H1 (cell line): ENCODE measurements at regions not wholly inside any gene's neighbourhood (a gene's known extent, or its start where the extent isn't known, plus 50 kb on each side); places are given as distances from the start of the nearest gene placed in this dataset.

Experiments used
- CTCF ChIA-PET: fragments of 300-600 bp; sonication (Branson Sonifier 250); formaldehyde crosslinking; loops from one replicate; lab custom pipeline; 2021; ENCODE audit not compliant: partially characterized antibody; lab: Charles Lee
- POLR2A ChIA-PET: fragments of 300-600 bp; sonication (Branson Sonifier 250); formaldehyde crosslinking; loops from one replicate; lab custom pipeline; 2021; ENCODE audit warnings: inconsistent platforms; ENCODE audit not compliant: partially characterized antibody; lab: Charles Lee
- DNase-seq, 2 experiments: peaks; one replicate each; pipeline versions ENCODE4 v3.0.0 to v3.0.0-alpha.2; 2010 to 2022; ENCODE audit warnings: low spot score in 2 of 2, low read depth in 1 of 2, mixed read lengths in 1 of 2
- FAIRE-seq: peaks from 2 replicates; lab custom pipeline; 2011; peaks lifted over from hg19 to GRCh38; lab: Jason Lieb, UNC
- H2AFZ ChIP-seq: 2 replicates; pipeline ENCODE4 v1.8.1; 2012; ENCODE audit warnings: low read length, inconsistent platforms
- H2AK5ac ChIP-seq: 2 replicates; pipeline ENCODE4 v1.6.1; 2013; ENCODE audit warnings: low read depth, low read length
- H2BK120ac ChIP-seq: replicated peaks from 2 replicates; pipeline ENCODE3; 2013; ENCODE audit warnings: low read depth, low read length, inconsistent platforms
- H2BK12ac ChIP-seq: 2 replicates; pipeline ENCODE4 v1.6.1; 2013; ENCODE audit warnings: low read depth, low read length
- H2BK15ac ChIP-seq: 2 replicates; pipeline ENCODE4 v1.6.1; 2013; ENCODE audit warnings: low read length
- H2BK20ac ChIP-seq: 2 replicates; pipeline ENCODE4 v1.6.1; 2013; ENCODE audit warnings: low read length
- H2BK5ac ChIP-seq: 2 replicates; pipeline ENCODE4 v1.6.1; 2013; ENCODE audit warnings: low read depth, low read length
- H3K14ac ChIP-seq: 2 replicates; pipeline ENCODE4 v1.6.1; 2013; ENCODE audit warnings: inconsistent platforms; ENCODE audit not compliant: insufficient read length
- H3K18ac ChIP-seq: 2 replicates; pipeline ENCODE4 v1.6.1; 2013; ENCODE audit warnings: low read length; ENCODE audit errors: extremely low read depth
- H3K23ac ChIP-seq: 2 replicates; pipeline ENCODE4 v1.6.1; 2013; ENCODE audit warnings: inconsistent platforms; ENCODE audit not compliant: insufficient read length
- H3K23me2 ChIP-seq: 2 replicates; pipeline ENCODE4 v1.6.1; 2013; ENCODE audit warnings: low read depth, low read length
- H3K27ac ChIP-seq: 2 replicates; pipeline ENCODE4 v1.6.1; 2011; ENCODE audit warnings: low read depth, low read length, inconsistent platforms
- H3K27me3 ChIP-seq, 4 experiments: replicated peaks in 1 of 4; 1 replicate in 1 of 4; 2 replicates in 3 of 4; pipeline versions ENCODE4 v1.6.1 to v1.8.1; 2011 to 2013; ENCODE audit warnings: low read length in 3 of 4, mild to moderate bottlenecking in 3 of 4, inconsistent platforms in 2 of 4, mixed read lengths in 2 of 4, moderate library complexity in 1 of 4; ENCODE audit not compliant: control insufficient read depth in 3 of 4, insufficient read depth in 3 of 4; ENCODE audit errors: extremely low read depth in 1 of 4
- H3K36me3 ChIP-seq, 4 experiments: 2 replicates each; pipeline versions ENCODE4 v1.6.1 to v1.8.1; 2011 to 2013; ENCODE audit warnings: mild to moderate bottlenecking in 4 of 4, low read length in 3 of 4, moderate library complexity in 2 of 4, control low read depth in 1 of 4, inconsistent platforms in 1 of 4; ENCODE audit not compliant: insufficient read depth in 4 of 4, control insufficient read depth in 2 of 4
- H3K4ac ChIP-seq: replicated peaks from 2 replicates; pipeline ENCODE3; 2013; ENCODE audit warnings: low read length, low read depth, mixed read lengths, inconsistent platforms; ENCODE audit not compliant: insufficient read length
- H3K4me1 ChIP-seq, 4 experiments: replicated peaks in 1 of 4; 1 replicate in 1 of 4; 2 replicates in 3 of 4; pipeline versions ENCODE4 v1.6.1 to v1.8.1; 2011 to 2013; ENCODE audit warnings: low read length in 3 of 4, inconsistent platforms in 2 of 4, mixed read lengths in 1 of 4; ENCODE audit not compliant: insufficient read depth in 4 of 4, control insufficient read depth in 3 of 4
- H3K4me2 ChIP-seq, 2 experiments: 2 replicates each; pipeline versions ENCODE4 v1.6.1 to v1.8.1; 2011 to 2013; ENCODE audit warnings: low read depth in 2 of 2, low read length in 2 of 2, control low read depth in 1 of 2, inconsistent platforms in 1 of 2, mild to moderate bottlenecking in 1 of 2; ENCODE audit not compliant: insufficient read depth in 1 of 2
- H3K4me3 ChIP-seq, 4 experiments: fragments of 200-600, 300-600 bp in 1 of 4; sonication (generic), shearing (Covaris generic), sonication (Bioruptor Twin) in 1 of 4; 2 replicates each; pipeline versions ENCODE4 v1.5.1 to v1.8.1; 2011 to 2016; ENCODE audit warnings: low read length in 4 of 4, low read depth in 3 of 4, control low read depth in 2 of 4, inconsistent platforms in 2 of 4, mild to moderate bottlenecking in 2 of 4, mixed read lengths in 1 of 4, moderate library complexity in 1 of 4; ENCODE audit not compliant: insufficient read depth in 2 of 4; ENCODE audit errors: extremely low read depth in 1 of 4
- H3K56ac ChIP-seq: replicated peaks from 2 replicates; pipeline ENCODE3; 2013; ENCODE audit warnings: low read depth, mild to moderate bottlenecking, mixed read lengths, low read length, inconsistent platforms; ENCODE audit not compliant: insufficient read length
- H3K79me1 ChIP-seq: 2 replicates; pipeline ENCODE4 v1.6.1; 2013; ENCODE audit warnings: low read depth, low read length, control low read depth
- H3K79me2 ChIP-seq, 2 experiments: 2 replicates each; pipeline versions ENCODE4 v1.6.1 to v1.8.1; 2012 to 2013; ENCODE audit warnings: low read length in 2 of 2, mild to moderate bottlenecking in 2 of 2, inconsistent platforms in 1 of 2; ENCODE audit not compliant: insufficient read depth in 2 of 2, control insufficient read depth in 1 of 2
- H3K9ac ChIP-seq, 4 experiments: replicated peaks in 1 of 4; 1 replicate in 1 of 4; 2 replicates in 3 of 4; pipeline versions ENCODE4 v1.6.1 to v1.8.1; 2011 to 2013; ENCODE audit warnings: low read depth in 3 of 4, low read length in 3 of 4, control low read depth in 2 of 4, mild to moderate bottlenecking in 2 of 4, moderate library complexity in 2 of 4, inconsistent platforms in 1 of 4; ENCODE audit errors: extremely low read depth in 1 of 4
- H3K9me3 ChIP-seq, 2 experiments: 2 replicates each; pipeline versions ENCODE4 v1.6.1 to v1.8.1; 2012 to 2013; ENCODE audit warnings: mild to moderate bottlenecking in 2 of 2, moderate library complexity in 2 of 2, control low read depth in 1 of 2, inconsistent platforms in 1 of 2, low read depth in 1 of 2, low read length in 1 of 2, mixed read lengths in 1 of 2; ENCODE audit not compliant: insufficient read depth in 2 of 2
- H4K20me1 ChIP-seq, 2 experiments: replicated peaks in 1 of 2; 2 replicates each; pipeline versions ENCODE3 to v1.8.1; 2011 to 2013; ENCODE audit warnings: inconsistent platforms in 2 of 2, low read length in 2 of 2, mild to moderate bottlenecking in 1 of 2; ENCODE audit not compliant: insufficient read depth in 2 of 2, control insufficient read depth in 1 of 2
- H4K5ac ChIP-seq: 2 replicates; pipeline ENCODE4 v1.6.1; 2013; ENCODE audit warnings: low read length, low read depth, mixed read lengths, inconsistent platforms; ENCODE audit not compliant: insufficient read length
- H4K8ac ChIP-seq: 2 replicates; pipeline ENCODE4 v1.8.0; 2013; ENCODE audit warnings: mild to moderate bottlenecking, moderate library complexity, low read length, inconsistent platforms; ENCODE audit not compliant: insufficient read depth; ENCODE audit errors: extremely low read depth
- H4K91ac ChIP-seq: replicated peaks from 2 replicates; pipeline ENCODE3; 2013; ENCODE audit warnings: low read length, mixed read lengths, inconsistent platforms; ENCODE audit not compliant: insufficient read length
- BCL11A ChIP-seq, 2 experiments: IDR thresholded peaks; one replicate each; pipeline ENCODE4 v1.6.1; 2011; ENCODE audit warnings: low read depth in 2 of 2, low read length in 2 of 2, mild to moderate bottlenecking in 2 of 2
- RAD21 ChIP-seq, 2 experiments: IDR thresholded peaks in 1 of 2; conservative IDR thresholded peaks in 1 of 2; 2 replicates each; pipeline ENCODE4 v1.6.1; 2011; ENCODE audit warnings: low read depth in 2 of 2, low read length in 2 of 2, improper control_type of control experiment in 1 of 2, inconsistent platforms in 1 of 2, mild to moderate bottlenecking in 1 of 2, moderate library complexity in 1 of 2
- TAF1 ChIP-seq: IDR thresholded peaks from 2 replicates; pipeline ENCODE4 v1.6.1; 2011; ENCODE audit warnings: mild to moderate bottlenecking, low read depth, low read length
- WGBS, 2 experiments: shearing (Covaris generic) in 1 of 2; methylation state at CpG; one replicate each; pipeline versions ENCODE4 v1.1.6 to v1.1.7; 2013 to 2015; ENCODE audit warnings: low lambda C conversion rate in 2 of 2, mixed read lengths in 2 of 2, inconsistent platforms in 1 of 2, low coverage in 1 of 2, missing lambda C conversion rate in 1 of 2; ENCODE audit not compliant: insufficient replicate concordance in 2 of 2, insufficient coverage in 1 of 2, insufficient read length in 1 of 2; ENCODE audit errors: extremely low coverage in 1 of 2, missing lambda C conversion rate in 1 of 2; 5-methylcytosine and 5-hydroxymethylcytosine counted together

GRCh38 chr4:130608121-130608520 is 1512.2 kb downstream of the C4orf33 start:
- POLR2A ChIA-PET, result no interaction called here
- Histone ChIP-seq H3K9ac (no peak overlapping the region), H4K5ac (no peak overlapping the region), H3K4me3 (no peak overlapping the region), H2AK5ac (no peak overlapping the region), H3K23me2 (no peaks in the 10 kb centered on the region), H2BK15ac (no peak overlapping the region), H3K79me2 (no peaks in the 10 kb centered on the region), H4K20me1 (no peaks in the 10 kb centered on the region), H2BK120ac (no peak overlapping the region), H3K56ac (no peak overlapping the region), H2AFZ (no peak overlapping the region), H3K9me3 (no peaks in the 10 kb centered on the region), H2BK20ac (no peak overlapping the region), H3K18ac (no peak overlapping the region), H2BK5ac (no peak overlapping the region), H3K36me3 (no peaks in the 10 kb centered on the region), H3K27me3 (no peaks in the 10 kb centered on the region), H3K79me1 (no peaks in the 10 kb centered on the region), H3K4me1 (no peaks in the 10 kb centered on the region), H4K91ac (no peak overlapping the region), H4K8ac (no peak overlapping the region)
- no peak for DNase-seq
- 94% methylated on average over 3 of the region's 3 CpGs; no CpG with 5 or more reads in 1 of the 2 experiments for WGBS, 2 experiments
- CTCF ChIA-PET, result interaction anchor here (0.6 to 1.4 kb wide), 2 partner anchors 45 to 46 kb away, joined by 4 to 5 read pairs; no protein-coding TSS in a partner anchor
- FAIRE-seq, result no peak
- no peak for TF ChIP-seq BCL11A (IDR thresholded peaks at IDR 0.05; ENCODE audit: low read depth in 2 of 2, low read length in 2 of 2)
- TF ChIP-seq TAF1, result no peak
- 0 out of 4 replicates have a peak, but pooled peaks of 1 of the 2 experiments have one; percentile 11 for TF ChIP-seq RAD21 (IDR thresholded peaks at IDR 0.05 in 1 of 2, conservative IDR thresholded peaks at IDR 0.05 in 1 of 2; ENCODE audit: low read depth in 2 of 2, low read length in 2 of 2)
- TF ChIP-seq, all 59 proteins: peak for 1
- H3K23ac ChIP-seq, result no peak overlapping the region
- no peak overlapping the region for H3K4ac ChIP-seq
- H3K14ac ChIP-seq, result no peak overlapping the region
- H2BK12ac ChIP-seq, result no peak overlapping the region
- H3K4me2 ChIP-seq, result no peak overlapping the region
- H3K27ac ChIP-seq, result no peak overlapping the region
